ENCODE measurements at regions not wholly inside any gene's neighbourhood (a gene's known extent, or its start where the extent isn't known, plus 50 kb on each side); places are given as distances from the start of the nearest gene placed in this dataset.
A peak's percentile ranks its signal among the peaks of the same experiment; 100 is the strongest.
"Not testable (repeated sequence)": the region's sequence is repeated elsewhere in the genome, so short reads cannot be mapped to it uniquely, and the experiment has no call there.

- no peaks in the 10 kb centered on the region for H3K36me3 ChIP-seq (ENCODE audit: insufficient read depth, low read length)
- TF ChIP-seq POLR2AphosphoS5 (IDR thresholded peaks at IDR 0.05; ENCODE audit: borderline replicate concordance, low read depth, low read length), result no peak
- TF ChIP-seq EZH2 (IDR thresholded peaks at IDR 0.05), result no peak
- TF ChIP-seq FOXP2 (optimal IDR thresholded peaks at IDR 0.05; ENCODE audit: control extremely low read depth, extremely low read length, insufficient read depth), result no peak
- no peak overlapping the region for H3K4me3 ChIP-seq
- no peak overlapping the region for H3K9ac ChIP-seq (ENCODE audit: insufficient read length)
- DNase-seq (ENCODE audit: low read depth, low spot score), result no peak
- H3K9me3 ChIP-seq (ENCODE audit: low read depth, low read length), result no peaks in the 10 kb centered on the region
- no peak overlapping the region for H3K27ac ChIP-seq
Measured at GRCh38 chr3:159882790-159883779, 105.5 kb upstream of the IL12A start.

GRCh38 chr3:159884661-159885402 is 103.8 kb upstream of the IL12A start:
- TF ChIP-seq EZH2 (IDR thresholded peaks at IDR 0.05), result no peak
- no peak for TF ChIP-seq FOXP2 (optimal IDR thresholded peaks at IDR 0.05; ENCODE audit: control extremely low read depth, extremely low read length, insufficient read depth)
- TF ChIP-seq POLR2AphosphoS5 (IDR thresholded peaks at IDR 0.05; ENCODE audit: borderline replicate concordance, low read depth, low read length), result no peak
- Histone ChIP-seq H3K9me3 (ENCODE audit: low read depth, low read length) (no peaks in the 10 kb centered on the region), H3K9ac (ENCODE audit: insufficient read length) (no peak overlapping the region), H3K36me3 (ENCODE audit: insufficient read depth, low read length) (no peaks in the 10 kb centered on the region), H3K27ac (no peak overlapping the region), H3K4me3 (no peak overlapping the region)
- DNase-seq (ENCODE audit: low read depth, low spot score), result peak; percentile 30

DNA sequence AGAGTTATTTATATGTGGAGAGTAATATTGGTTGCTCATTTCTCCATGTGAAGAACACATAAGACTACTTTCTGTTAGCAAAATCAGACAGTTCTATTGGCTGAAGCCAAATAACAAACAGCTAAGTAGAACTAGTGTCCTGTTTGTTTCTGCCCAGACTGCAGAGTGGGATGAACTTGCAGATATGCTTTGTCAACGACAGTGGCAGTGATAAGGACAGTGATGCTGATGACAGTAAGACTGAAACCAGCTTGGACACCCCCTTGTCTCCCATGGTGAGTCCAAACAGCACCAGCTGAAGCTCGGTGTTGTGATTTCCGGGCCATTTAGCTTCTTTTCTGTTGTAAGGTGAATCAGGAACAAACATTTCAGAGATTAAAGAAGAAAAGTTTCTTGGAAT is 102.6 kb upstream of the IL12A start:
- Histone ChIP-seq H3K27ac (no peak overlapping the region), H3K36me3 (ENCODE audit: insufficient read depth, low read length) (no peaks in the 10 kb centered on the region), H3K9me3 (ENCODE audit: low read depth, low read length) (no peaks in the 10 kb centered on the region), H3K4me3 (no peak overlapping the region), H3K9ac (ENCODE audit: insufficient read length) (no peak overlapping the region)
- TF ChIP-seq POLR2AphosphoS5 (IDR thresholded peaks at IDR 0.05; ENCODE audit: borderline replicate concordance, low read depth, low read length) (no peak), FOXP2 (optimal IDR thresholded peaks at IDR 0.05; ENCODE audit: control extremely low read depth, extremely low read length, insufficient read depth) (no peak), EZH2 (IDR thresholded peaks at IDR 0.05) (no peak)
- no peak for DNase-seq (ENCODE audit: low read depth, low spot score)

DNA sequence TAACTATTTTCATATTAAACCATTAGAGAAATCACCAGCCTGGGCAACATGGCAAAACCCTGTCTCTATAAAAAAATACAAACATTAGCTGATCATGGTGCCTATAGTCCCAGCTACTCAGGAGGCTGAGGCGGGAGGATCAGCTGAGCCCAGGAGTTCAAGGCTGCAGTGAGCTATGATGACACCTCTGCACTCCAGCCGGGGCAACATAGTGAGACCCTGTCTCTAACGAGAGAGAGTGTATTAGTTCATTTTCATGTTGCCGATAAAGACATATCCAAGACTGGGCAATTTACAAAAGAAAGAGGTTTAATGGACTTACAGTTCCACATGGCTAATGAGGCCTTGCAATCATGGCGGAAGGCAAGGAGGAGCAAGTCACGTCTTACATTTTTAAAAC is 102.1 kb upstream of the IL12A start:
- DNase-seq (ENCODE audit: low read depth, low spot score); H3K4me3 ChIP-seq; H3K27ac ChIP-seq; H3K36me3 ChIP-seq (ENCODE audit: insufficient read depth, low read length); H3K9ac ChIP-seq (ENCODE audit: insufficient read length); H3K9me3 ChIP-seq (ENCODE audit: low read depth, low read length): not testable (repeated sequence)

GRCh38 chr3:159887168-159887567 is 101.5 kb upstream of the IL12A start:
- TF ChIP-seq POLR2AphosphoS5 (IDR thresholded peaks at IDR 0.05; ENCODE audit: borderline replicate concordance, low read depth, low read length) (no peak), FOXP2 (optimal IDR thresholded peaks at IDR 0.05; ENCODE audit: control extremely low read depth, extremely low read length, insufficient read depth) (no peak), EZH2 (IDR thresholded peaks at IDR 0.05) (no peak)
- H3K9me3 ChIP-seq (ENCODE audit: low read depth, low read length), result no peaks in the 10 kb centered on the region
- H3K36me3 ChIP-seq (ENCODE audit: insufficient read depth, low read length), result no peaks in the 10 kb centered on the region
- no peak for DNase-seq (ENCODE audit: low read depth, low spot score)
- no peak overlapping the region for H3K4me3 ChIP-seq
- H3K9ac ChIP-seq (ENCODE audit: insufficient read length), result no peak overlapping the region
- H3K27ac ChIP-seq, result no peak overlapping the region

DNA sequence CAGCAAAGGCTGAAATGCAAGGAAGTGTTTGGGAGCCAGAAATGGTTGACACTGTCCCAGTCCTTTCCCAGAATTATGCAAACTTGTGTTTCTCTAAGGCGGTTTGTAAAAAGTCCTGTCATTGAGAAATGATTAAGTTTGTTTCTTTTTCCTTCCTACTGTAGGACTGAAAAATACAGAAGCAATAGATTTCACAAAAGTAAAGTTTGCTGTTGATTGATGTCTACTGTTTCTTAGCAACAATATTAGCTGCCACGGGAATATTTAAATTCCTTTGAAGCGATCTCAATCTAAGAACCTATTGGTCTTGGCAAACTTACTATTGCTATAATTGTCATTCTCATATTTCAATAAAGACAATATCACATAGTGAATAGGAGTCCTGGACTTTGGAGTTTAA is 100.7 kb upstream of the IL12A start:
- Histone ChIP-seq H3K36me3 (ENCODE audit: insufficient read depth, low read length) (no peaks in the 10 kb centered on the region), H3K27ac (no peak overlapping the region), H3K9me3 (ENCODE audit: low read depth, low read length) (no peaks in the 10 kb centered on the region), H3K4me3 (no peak overlapping the region), H3K9ac (ENCODE audit: insufficient read length) (no peak overlapping the region)
- TF ChIP-seq POLR2AphosphoS5 (IDR thresholded peaks at IDR 0.05; ENCODE audit: borderline replicate concordance, low read depth, low read length) (no peak), FOXP2 (optimal IDR thresholded peaks at IDR 0.05; ENCODE audit: control extremely low read depth, extremely low read length, insufficient read depth) (no peak)
- DNase-seq (ENCODE audit: low read depth, low spot score), result no peak

DNA sequence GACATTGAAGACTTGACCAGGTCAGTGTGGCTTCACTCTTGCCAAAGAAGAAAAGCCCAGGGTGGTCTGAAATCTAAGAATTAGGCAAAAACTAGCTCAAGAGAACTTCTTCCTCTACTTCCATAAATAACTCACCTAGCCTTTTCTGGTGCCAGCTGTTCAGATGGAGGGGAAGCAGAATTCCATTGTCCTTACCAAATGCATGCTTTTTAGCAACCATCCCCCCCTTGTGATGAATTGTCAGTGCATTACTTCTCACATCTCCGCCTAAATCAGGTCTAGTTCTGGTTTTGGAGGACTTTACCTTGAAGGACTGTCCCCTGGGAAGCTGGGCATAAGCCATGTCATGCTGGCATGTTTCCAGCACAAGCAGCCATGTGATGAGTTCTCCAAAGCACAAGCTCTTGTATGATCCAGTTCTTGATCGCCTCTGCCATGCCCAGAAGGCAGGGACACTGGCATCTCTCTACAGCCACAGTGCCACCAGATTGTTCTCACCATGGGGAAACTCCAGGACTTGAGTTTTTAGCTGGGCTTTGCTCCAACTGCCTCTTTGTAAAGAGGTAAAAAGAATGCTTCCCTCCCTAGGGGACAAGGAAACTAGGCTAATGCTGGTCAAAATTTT is 96.4 kb upstream of the IL12A start:
- no peak overlapping the region for H3K27ac ChIP-seq
- TF ChIP-seq EZH2 (IDR thresholded peaks at IDR 0.05) (no peak), FOXP2 (optimal IDR thresholded peaks at IDR 0.05; ENCODE audit: control extremely low read depth, extremely low read length, insufficient read depth) (no peak), POLR2AphosphoS5 (IDR thresholded peaks at IDR 0.05; ENCODE audit: borderline replicate concordance, low read depth, low read length) (no peak)
- no peak overlapping the region for H3K9ac ChIP-seq (ENCODE audit: insufficient read length)
- no peaks in the 10 kb centered on the region for H3K36me3 ChIP-seq (ENCODE audit: insufficient read depth, low read length)
- no peaks in the 10 kb centered on the region for H3K9me3 ChIP-seq (ENCODE audit: low read depth, low read length)
- no peak for DNase-seq (ENCODE audit: low read depth, low spot score)
- H3K4me3 ChIP-seq, result no peak overlapping the region

DNA sequence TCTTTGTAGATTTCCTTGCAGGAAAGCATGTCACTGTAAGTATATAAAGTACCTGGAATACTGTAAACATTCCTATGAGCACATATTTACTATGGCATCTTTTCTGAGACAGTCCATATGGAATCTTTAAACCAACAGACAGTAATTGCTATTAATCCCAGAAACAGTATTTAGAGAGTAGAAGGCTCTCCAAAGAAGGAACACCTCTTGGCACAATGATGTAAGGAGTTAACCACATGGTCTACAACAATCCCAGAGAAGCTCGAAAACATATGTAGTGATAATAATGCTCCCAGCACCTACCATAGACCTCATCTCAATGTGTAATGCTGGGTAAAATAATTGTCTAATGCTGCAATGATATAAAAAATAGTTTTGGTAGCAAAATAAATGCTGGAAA is 95.8 kb upstream of the IL12A start:
- no peak overlapping the region for H3K4me3 ChIP-seq
- TF ChIP-seq POLR2AphosphoS5 (IDR thresholded peaks at IDR 0.05; ENCODE audit: borderline replicate concordance, low read depth, low read length) (no peak), EZH2 (IDR thresholded peaks at IDR 0.05) (no peak), FOXP2 (optimal IDR thresholded peaks at IDR 0.05; ENCODE audit: control extremely low read depth, extremely low read length, insufficient read depth) (no peak)
- H3K36me3 ChIP-seq (ENCODE audit: insufficient read depth, low read length), result no peaks in the 10 kb centered on the region
- no peak overlapping the region for H3K27ac ChIP-seq
- no peak overlapping the region for H3K9ac ChIP-seq (ENCODE audit: insufficient read length)
- no peaks in the 10 kb centered on the region for H3K9me3 ChIP-seq (ENCODE audit: low read depth, low read length)
- DNase-seq (ENCODE audit: low read depth, low spot score), result no peak

Measured in SK-N-MC (cell line).